ENCODE measurements at regions not wholly inside any gene's neighbourhood (a gene's known extent, or its start where the extent isn't known, plus 50 kb on each side); places are given as distances from the start of the nearest gene placed in this dataset.
"Not testable (repeated sequence)": the region's sequence is repeated elsewhere in the genome, so short reads cannot be mapped to it uniquely, and the experiment has no call there.

- not testable (repeated sequence) for TF ChIP-seq CTCF, EZH2, EZH2phosphoT487 (IDR thresholded peaks at IDR 0.05)
These were observed 201.4 kb downstream of the NPIPB11 start for GRCh38 chr16:29205151-29205550.
